Esophagus squamous epithelium (tissue), 4 donors: ENCODE measurements at regions not wholly inside any gene's neighbourhood (a gene's known extent, or its start where the extent isn't known, plus 50 kb on each side); places are given as distances from the start of the nearest gene placed in this dataset.

ENCODE experiments used
- CTCF ChIP-seq, 6 experiments: fragments of 450-650 bp in 4 of 6; fragments of 200-600 bp in 2 of 6; sonication (generic) in 2 of 6; IDR thresholded peaks; one replicate each; pipeline ENCODE4 v1.5.1; 2016 to 2019; ENCODE audit warnings: antibody characterized with exemption in 6 of 6, mild to moderate bottlenecking in 4 of 6, moderate library complexity in 4 of 6
- POLR2A ChIP-seq, 4 donors: fragments of 450-650 bp; IDR thresholded peaks; one replicate each; pipeline ENCODE4 v1.6.1; 2017; ENCODE audit warnings: antibody characterized with exemption in 4 of 4, mild to moderate bottlenecking in 4 of 4, moderate library complexity in 3 of 4

GRCh38 chr20:51211191-51211590, 188.3 kb upstream of the KCNG1 start:
- TF ChIP-seq CTCF (IDR thresholded peaks at IDR 0.05) = no peak
- no peak for TF ChIP-seq POLR2A (IDR thresholded peaks at IDR 0.05)
